ENCODE measurements at regions not wholly inside any gene's neighbourhood (a gene's known extent, or its start where the extent isn't known, plus 50 kb on each side); places are given as distances from the start of the nearest gene placed in this dataset.

GRCh38 chr20:21796059-21796458 lies 90.6 kb downstream of the PAX1 start:
- TF ChIP-seq CTCF (IDR thresholded peaks at IDR 0.05; ENCODE audit: low read length, missing control alignments): no peak
- DNase-seq (ENCODE audit: low read depth): no peak
- no peak overlapping the region for H3K4me3 ChIP-seq (replicated peaks; ENCODE audit: low read depth, low read length)

- no peak for TF ChIP-seq CTCF (IDR thresholded peaks at IDR 0.05; ENCODE audit: low read length, missing control alignments)
- no peak overlapping the region for H3K4me3 ChIP-seq (replicated peaks; ENCODE audit: low read depth, low read length)
- no peak for DNase-seq (ENCODE audit: low read depth)
Measured at GRCh38 chr20:21788082-21788481, 82.6 kb downstream of the PAX1 start.

GRCh38 chr20:21781446-21782075 lies 76.1 kb downstream of the PAX1 start:
- DNase-seq (ENCODE audit: low read depth): no peak
- no peak for TF ChIP-seq CTCF (IDR thresholded peaks at IDR 0.05; ENCODE audit: low read length, missing control alignments)
- H3K4me3 ChIP-seq (replicated peaks; ENCODE audit: low read depth, low read length): no peak overlapping the region

- TF ChIP-seq CTCF (IDR thresholded peaks at IDR 0.05; ENCODE audit: low read length, missing control alignments): no peak
- H3K4me3 ChIP-seq (replicated peaks; ENCODE audit: low read depth, low read length): no peak overlapping the region
- no peak for DNase-seq (ENCODE audit: low read depth)
Measured at GRCh38 chr20:21780528-21780927, 75.1 kb downstream of the PAX1 start.

All from fibroblast of pulmonary artery (primary cell).